G401.6 (cell line): ENCODE measurements at regions not wholly inside any gene's neighbourhood (a gene's known extent, or its start where the extent isn't known, plus 50 kb on each side); places are given as distances from the start of the nearest gene placed in this dataset.

Experiments
- FAIRE-seq: peaks from 2 replicates; lab custom pipeline; 2012; peaks lifted over from hg19 to GRCh38; lab: Jason Lieb, UNC

DNA sequence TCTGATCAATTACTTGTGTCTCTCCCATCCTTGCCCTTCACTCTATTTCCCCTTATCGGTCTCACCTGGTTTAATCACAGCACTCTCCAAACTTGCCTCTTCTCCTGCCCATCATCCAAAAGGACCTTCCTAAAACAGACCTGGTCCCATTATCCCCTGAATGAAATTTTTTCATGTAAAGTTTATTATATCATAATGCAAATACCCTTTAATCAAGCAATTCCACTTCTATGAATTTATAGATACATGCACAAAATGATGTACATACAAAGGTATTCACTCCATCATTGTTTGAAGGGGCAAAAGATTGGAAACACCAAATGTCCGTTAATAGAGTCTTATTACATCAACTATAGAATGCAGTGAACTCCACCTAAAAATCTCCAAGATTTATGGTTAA, 88.1 kb upstream of the PKDCC start:
- no peak for FAIRE-seq

DNA sequence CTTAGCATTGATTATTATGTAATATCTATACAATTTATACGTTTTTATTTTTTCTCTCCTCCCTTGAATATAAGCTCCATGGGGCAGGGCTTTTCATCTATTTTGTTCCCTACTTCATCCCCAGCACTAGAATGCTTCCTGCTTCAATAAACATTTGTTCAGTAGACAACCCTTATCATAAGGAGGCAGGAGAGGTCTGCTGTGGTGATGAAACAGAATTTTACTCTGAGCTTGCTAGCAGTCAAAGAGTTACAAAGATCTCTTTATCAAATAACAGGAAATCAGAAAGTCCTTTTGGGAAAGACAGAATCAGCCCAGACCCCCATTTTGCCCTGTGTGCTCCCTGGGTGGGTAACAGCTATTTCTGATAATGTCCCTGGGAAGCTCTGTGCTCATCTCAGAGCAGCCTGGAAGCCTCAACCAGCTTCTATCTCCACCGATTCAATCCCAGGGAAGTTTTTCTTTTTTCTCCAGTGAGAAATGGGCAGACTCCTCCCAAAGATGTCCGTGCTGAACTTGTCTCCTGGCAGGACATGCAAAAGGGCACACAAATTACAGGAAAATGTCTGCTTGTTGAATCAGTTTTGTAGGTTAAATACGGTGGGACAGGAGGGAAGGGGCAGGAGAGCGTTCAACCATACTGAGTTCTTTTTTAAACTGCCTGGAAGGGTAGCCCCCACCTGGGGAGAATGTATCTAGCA, 84.7 kb upstream of the PKDCC start:
- FAIRE-seq = no peak

DNA sequence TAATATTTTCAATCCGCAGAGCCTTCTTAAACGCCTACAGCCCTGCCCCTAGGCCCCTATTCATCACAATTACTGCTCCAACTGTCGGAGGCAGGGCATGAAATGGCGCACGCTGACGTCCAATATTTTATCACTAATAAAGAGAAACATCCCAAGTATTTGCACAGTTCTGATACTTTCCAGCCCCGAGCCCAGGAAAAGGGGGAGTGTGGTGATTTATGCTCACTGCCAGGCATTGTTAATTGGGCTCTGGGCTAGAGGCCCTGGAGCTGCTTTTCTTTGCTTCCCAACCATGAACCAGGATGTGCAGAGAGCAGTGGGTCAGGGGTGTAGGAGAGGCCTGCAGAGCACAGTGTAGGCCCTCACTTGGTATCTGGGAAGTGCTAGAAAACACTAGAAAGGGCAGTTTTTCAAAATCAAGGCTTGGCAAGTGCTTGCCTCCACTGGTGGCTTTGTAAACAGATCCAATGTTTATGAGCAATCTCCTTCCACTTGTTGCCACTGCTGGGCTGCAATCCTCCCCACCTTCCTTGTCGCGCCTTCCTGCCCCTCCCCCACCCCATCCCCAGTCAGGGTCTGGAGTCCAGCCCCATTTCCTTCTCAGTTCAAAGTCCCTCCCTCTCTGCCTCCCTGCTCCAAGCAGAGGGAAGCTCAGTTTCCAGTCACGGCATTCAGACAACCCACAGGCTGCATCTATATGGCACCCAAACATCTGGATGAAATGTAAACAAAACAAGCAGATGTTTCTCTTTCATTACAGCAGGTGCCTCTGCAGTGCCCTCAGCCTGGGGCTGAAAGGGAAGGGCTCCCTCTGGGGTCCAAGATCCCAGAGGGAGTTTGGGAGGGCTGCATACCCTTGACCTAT, 83.9 kb upstream of the PKDCC start:
- no peak for FAIRE-seq

DNA sequence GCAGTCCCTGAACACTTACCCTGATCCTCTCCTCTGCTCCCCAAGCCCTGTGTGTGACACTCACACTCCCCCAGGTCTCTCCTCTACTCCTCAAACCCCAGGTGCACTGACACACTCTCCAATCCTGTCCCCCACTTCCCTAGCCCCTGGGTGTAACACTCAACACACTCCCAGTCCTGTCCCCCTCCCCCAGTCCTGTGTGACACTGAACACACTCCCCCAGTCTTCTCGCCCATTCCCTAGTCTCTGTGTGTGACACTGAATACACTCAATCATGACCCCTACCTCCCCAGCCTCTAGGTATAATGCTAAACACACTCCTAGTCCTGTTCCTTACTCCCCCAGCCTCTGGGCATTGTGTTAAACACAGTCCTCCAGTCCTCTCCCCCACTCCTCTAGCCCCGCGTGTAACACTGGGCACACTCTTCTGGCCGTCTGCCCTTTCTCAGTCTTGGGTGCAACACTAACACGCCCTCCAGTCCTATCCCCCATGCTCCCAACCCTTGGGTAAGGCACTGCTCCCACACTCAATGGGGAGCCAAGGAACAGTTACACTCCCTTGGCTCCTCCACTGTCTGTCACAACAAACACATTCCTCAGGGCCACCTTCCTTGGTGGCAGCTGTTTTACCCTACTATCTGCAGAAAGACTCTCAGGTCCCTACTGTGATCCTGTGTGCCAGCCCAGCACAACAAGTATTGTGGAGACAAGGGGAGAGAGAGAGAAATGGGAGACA, 82.5 kb upstream of the PKDCC start:
- FAIRE-seq = no peak

DNA sequence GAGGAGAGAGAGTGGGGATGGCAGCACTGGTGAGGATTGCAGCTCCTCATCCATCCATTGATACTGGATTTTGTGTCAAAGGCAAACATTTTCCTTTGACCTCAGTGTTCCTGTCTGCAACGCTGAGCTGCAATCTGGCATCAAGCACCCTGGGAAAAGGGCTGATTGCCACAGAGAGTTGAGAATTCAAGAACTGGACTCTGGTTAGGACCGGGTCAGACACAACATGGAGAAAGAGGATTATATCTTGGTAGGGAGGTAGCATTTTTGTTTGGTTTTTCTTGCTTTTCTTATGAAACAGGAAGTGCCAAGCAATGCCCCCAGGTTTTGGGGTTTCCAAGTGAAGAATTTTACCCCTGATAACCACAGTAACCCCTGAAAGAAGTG, 81.9 kb upstream of the PKDCC start:
- no peak for FAIRE-seq

DNA sequence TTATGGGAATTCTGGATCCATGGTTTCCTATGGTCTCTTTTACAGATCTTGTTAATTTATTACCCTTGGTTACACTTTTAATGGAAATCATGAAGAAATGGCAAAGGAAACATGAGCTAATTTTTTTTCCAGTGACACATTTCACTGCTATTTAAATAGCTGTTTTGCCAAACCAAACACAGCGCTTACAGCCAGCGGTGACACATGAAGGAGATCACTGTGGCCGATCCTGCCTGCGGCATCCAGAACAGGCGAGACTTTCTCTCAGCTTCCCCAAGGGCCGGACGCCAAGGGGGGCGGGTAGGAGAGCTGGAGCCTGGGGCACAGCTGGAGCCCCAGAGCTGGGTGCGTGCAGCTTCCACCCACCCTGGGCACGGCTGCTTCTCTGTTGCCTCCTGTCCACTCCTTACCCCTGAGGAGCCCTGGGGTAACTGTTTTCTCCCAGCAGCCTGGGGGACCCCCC, 81.4 kb upstream of the PKDCC start:
- no peak for FAIRE-seq

DNA sequence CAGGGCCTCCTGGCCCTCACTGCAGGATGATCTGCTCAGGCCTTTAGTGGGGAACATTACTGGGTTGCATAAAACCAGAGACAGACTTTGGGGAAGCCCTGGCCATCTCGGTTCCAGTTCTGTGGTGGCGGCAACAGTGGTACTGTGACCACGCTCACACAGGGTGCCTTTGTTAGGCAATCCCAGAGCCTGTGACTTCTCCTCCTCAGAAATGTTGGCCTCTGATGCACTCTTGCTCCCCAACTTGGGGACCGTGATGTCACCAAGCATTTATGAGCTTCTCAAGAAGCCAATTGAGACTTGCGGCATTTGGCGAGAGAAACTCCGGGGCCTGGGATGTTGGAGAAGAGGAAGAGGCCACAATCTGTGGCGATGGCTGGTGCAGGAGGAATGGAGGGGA, 80.9 kb upstream of the PKDCC start:
- no peak for FAIRE-seq

DNA sequence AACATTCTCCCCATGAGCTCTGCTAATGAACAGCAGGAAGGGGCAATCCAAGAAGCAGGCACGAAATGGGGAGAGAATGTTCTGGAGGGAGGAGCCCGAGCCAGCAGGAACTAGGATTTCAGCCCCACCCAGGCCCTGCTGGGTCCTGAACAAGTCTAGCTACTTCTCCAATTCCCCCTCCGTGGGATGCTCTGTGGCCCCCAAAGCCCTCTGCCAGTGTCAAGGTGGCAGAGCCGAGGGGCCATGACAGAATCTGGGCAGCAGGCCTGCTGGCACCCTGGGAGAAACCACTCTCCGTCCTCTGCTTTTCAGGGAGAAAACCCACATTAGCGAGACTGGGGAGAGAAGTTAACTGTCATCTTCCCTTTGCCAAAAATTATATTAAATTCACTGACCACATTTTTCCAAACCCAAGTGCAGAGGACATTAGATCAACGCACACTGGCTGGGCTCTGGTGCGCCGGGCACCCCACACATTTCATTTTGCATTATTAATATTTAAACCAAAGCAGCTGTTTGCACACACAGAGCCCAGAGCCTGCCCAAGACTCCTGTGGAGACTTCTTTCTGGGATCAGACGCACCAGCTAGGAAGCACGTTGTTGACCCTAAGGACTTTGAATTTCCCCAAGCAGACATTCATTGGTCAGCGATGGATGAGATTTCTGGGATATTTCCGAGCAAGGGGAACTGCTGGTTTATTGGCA, 80.2 kb upstream of the PKDCC start:
- FAIRE-seq = no peak

DNA sequence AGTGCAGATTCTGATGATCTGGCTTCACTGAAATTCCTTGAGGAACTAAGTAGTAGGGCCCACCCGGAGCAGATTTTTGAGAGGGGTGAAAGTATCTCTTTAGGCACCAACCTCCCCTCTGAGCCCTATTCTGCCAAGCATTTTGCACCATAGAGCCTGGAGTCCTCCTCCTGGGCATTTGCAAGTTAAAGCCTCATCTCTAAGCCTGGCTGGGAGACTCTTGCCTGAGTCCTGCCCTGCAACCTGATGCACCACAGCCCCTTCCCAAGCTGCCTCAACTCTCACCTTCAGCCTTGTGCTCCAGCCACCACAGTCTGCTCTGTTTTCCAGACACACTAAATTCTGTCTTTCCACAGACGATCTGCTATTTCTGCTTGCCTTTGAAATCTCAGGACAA, 79.6 kb upstream of the PKDCC start:
- no peak for FAIRE-seq

DNA sequence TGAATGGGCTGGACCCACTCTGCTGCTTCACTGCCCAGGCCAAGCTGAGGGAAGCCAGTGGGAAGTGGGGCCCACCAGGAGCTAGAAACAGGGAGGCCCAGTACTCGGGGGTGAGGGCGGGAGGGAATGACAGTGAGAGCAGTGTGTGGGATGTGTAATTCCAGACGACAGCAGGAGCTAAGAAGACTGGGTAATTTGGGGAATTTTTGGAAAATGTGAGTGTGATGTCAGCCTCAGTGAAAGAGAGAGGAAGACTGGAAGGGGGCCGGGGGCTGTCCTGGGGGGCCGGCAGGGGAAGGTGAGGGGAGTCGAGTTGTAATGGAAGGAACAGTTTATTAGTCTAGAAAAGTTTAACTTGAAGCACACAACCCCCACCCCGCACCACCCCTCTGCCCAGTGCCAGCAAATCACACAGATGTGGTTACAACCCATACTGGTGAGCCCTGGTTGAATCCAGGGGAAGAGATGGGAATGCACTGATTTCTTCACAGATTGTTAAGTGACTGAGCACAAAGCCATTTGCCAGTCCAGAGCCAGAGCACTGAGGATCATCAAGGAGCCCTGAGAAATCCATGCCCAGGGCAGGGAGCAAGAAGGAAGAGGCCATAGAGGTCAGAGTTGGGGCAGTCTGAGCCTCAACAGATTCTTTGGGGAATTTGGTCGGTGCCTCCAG, 76.7 kb upstream of the PKDCC start:
- no peak for FAIRE-seq

DNA sequence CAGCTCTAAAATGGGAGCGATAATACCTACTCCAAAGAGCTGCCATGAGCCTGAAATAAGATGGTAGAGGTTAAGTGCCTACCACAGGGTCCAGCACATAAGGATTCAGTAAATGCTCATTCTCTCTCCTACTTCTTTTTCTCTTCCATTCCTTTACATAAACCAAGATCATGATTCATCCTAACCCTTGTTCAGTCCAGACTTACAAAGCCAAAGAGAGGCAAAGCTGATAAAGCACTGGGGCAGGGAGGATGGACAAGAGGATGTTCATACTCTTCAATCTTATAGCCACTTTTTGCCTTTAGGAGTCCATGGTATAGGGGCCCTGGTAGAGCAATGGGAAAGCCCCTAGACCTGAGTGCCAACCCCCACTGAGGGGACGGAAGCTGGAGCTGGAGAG, 75.6 kb upstream of the PKDCC start:
- no peak for FAIRE-seq

DNA sequence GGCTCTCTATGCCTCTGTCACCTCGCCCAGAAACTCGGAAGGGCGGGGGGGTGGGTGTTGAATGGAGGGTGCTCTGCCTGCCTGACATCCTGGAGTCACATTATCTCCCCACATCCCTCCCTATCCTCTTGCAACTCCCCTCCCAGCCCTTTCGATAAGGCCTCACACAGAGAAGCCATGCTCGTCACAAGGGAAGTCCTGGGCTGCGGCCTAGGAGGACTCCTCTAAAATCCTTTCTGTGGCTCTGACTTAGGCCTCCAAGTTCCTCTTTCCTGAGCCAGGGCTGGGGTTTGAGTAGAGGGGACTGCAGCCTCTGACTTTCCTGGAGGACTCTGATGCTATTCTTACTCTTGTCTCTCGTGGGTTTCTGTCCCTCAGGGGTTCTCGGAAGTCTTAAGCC, 75.0 kb upstream of the PKDCC start:
- FAIRE-seq = no peak

DNA sequence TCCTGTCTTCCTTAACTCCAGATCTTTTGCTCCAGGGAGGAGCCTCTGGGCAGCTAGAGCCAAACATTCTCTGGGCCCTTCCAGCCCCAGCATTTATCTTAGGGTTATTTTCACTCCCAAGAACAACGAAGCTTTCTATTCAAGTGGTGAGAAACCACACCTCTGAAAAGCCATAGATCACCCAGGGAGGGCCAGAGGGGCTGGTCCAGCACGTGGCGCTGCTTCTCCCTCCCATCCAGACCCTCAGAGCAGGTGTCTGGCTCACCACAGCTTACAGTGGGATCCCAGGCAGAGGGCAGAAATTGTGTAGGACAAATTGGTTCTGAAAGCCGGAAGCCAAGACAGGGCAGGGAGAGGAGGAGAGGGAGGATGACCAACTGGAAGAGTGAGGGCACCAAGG, 74.0 kb upstream of the PKDCC start:
- FAIRE-seq = no peak

DNA sequence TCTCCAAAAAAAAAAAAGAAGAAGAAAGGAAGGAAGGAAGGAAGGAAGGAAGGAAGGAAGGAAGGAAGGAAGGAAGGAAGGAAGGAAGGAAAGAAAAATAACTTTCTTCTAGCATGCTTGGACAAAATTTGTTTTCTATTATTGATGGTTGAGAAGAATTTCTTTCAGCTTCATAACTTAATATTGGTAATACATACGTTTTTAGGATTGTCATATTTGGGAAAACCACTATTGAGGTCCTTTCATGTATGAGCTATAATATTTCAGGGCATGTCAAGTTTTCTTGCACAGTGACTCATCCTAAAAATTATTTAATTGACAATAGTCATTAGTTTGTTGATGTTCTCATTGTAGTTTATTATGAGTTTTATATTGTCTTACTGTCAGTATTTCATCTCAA, 66.4 kb upstream of the PKDCC start:
- no peak for FAIRE-seq

DNA sequence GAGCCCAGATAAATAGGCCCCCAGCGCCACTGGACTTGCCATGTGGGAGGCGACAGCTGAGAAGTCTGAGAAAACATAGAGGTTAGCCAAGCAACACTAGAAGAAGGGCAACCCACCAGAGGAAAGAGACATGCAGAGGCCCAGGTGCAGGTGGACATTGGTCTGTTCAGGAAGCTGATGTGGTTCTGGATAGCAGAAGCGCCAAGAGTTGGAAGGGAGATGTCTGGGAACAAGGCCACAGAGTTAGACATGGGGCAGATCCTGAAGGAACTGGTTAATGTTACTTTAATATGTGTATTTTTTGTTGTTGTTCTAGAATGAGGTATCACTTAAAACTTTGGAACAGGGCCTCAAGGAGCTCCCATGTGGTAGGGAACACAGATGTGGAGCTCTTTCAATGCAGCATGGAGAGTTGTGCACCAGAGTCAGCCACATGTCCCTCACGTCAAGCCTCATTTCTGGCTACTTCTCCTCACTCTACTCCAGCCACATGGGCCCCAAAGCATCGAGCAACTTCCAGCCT, 62.2 kb upstream of the PKDCC start:
- FAIRE-seq = no peak

DNA sequence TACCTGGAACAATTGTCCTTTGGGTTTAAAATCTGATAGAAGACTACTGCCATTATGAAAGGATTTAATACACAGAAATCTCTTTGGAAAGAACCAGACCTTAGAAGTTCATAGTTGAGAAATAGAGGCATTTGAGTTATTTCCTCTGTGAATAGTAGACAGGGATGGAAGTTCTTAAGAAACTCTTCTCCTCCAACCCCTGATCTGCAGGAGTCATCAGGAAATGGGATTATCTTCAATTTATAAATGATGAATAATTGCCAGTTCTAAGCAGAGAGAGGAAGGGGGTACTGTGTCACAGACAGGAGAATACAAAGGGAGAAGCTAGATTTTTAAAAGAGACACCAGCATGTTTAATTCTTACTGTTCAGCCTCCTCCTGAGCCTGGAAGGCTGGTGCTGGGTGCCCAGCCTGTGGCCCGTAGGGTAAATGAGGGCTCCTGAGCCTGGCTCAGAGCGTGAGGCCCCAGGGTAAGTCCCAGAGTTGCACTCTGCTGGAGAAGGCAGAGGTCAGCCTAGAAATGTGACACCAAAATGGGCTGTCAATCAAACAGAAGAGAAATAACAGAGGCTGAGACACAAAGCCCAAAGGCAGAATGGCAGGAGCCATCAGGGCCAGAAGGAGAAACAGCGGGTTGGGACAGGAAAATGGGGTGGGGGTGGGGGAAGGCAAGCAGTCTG, 58.2 kb upstream of the PKDCC start:
- no peak for FAIRE-seq

DNA sequence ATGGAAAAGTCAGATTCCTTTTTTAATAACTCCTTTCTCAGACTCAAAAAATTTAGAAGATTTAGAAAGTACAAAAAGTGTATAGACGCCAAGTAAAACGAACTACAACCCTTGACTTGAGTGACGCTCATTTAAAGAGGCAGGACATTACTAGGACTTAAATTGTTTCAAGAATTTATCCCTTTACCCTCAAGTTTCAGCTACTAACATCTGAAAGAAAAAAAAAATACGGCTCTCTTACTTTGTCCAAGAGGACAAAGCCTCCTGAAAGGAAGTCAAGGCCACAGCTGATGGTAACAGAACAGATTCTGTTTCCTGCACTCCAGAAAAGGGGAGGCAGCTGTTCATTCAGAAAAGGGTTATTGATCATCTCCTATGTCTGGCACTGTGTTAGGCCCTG, 57.6 kb upstream of the PKDCC start:
- no peak for FAIRE-seq

DNA sequence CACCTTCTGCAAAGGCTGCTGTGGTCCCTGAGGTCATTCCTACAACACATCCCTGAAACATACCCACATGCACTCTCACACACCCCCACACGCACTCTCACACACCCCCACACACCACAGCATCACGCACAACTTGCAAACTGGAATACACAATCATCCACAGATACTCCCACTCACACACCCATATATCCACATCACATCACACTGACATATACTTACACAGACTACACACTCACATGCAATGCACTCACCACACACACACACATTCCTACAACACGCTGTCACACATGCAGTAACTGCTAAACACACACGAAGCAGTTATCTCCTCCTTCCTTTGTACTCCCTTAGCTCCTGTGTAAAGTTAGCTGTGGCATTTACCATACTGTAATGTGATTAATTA, 57.1 kb upstream of the PKDCC start:
- no peak for FAIRE-seq

DNA sequence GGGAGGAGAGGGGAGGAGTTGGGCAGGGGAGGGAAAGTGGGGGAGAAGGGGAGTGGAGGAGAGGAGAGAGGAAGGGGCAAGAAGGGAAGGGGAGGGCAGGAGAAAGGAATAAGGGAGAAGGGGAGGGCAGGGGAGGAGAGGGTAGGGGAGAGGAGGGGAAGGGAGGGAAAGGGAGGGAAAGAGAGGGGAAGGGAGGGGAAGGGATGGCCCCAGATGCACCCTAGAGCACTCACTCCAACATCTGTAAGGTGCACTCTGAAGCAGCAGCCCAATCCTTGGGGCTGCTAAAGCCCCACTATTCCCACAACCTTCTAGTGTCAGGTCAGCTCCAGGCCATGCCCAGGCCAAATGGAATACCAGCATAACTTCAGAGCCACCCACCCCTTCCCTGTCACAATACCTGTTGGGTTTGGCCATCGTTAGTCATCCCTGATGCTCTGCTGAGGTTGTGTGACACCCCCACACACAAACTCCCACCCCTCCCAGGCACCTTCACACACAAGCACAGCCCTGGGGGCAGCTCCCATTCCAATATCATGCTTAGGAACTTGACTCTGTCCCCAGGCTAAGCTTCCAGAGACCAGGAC, 55.7 kb upstream of the PKDCC start:
- FAIRE-seq = no peak

DNA sequence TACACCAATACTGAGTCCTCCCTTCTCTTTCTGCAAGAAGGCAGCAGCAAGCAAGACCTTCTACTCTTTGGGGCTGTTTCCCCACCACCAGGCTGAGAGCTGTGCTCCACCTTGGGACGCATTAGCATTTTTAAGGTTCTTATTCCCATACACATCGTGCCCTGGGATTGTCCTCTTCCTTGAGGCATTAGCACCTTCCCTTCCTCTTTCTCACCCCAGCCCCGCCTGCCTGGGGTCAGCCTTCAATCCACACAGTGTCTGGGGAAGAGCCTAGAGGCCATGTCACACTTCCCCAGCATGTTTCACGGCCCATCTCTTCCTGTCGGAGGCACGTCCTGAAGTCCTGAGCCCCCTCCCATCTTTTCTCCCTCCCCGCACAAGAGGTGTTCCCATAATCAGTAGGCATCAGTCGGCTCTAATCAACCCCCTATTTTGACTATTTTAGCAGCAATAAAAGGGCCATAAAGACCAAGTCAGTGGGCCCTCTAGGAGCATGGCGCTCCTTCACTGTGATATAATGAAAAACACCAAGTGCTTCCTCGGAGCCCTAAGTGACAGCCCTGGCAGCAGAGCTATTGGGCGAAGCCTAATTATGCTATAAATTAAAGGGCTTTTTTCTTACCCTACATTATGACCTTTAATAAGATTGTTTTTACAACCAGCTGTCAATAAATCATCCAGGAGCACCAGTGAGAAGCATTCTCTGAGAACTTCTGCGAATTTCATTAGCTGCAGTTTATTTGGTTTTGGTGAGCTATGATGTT, 55.0 kb upstream of the PKDCC start:
- no peak for FAIRE-seq
